Neuronal stem cell (in vitro differentiated cells): ENCODE measurements at regions not wholly inside any gene's neighbourhood (a gene's known extent, or its start where the extent isn't known, plus 50 kb on each side); places are given as distances from the start of the nearest gene placed in this dataset.

Experiments used
- DNase-seq: peaks from one replicate; pipeline ENCODE4 v3.0.0-alpha.2; 2013; ENCODE audit warnings: low spot score
- H2AFZ ChIP-seq: one replicate; pipeline ENCODE4 v1.6.1; 2013; ENCODE audit warnings: mild to moderate bottlenecking, low read length, inconsistent platforms
- H2AK5ac ChIP-seq: 2 replicates; pipeline ENCODE4 v1.6.1; 2013; ENCODE audit warnings: low read depth, mild to moderate bottlenecking, inconsistent platforms, low read length, moderate library complexity, mixed read lengths
- H2BK120ac ChIP-seq: 2 replicates; pipeline ENCODE4 v1.6.1; 2013; ENCODE audit warnings: low read depth, mild to moderate bottlenecking, inconsistent platforms, low read length, moderate library complexity, mixed read lengths
- H2BK12ac ChIP-seq: one replicate; pipeline ENCODE4 v1.6.1; 2013; ENCODE audit warnings: low read length, inconsistent platforms
- H2BK15ac ChIP-seq: 2 replicates; pipeline ENCODE4 v1.6.1; 2013; ENCODE audit warnings: mild to moderate bottlenecking, low read length, inconsistent platforms, mixed read lengths
- H2BK5ac ChIP-seq: one replicate; pipeline ENCODE4 v1.6.1; 2013; ENCODE audit warnings: inconsistent platforms, mild to moderate bottlenecking, low read length, moderate library complexity
- H3K14ac ChIP-seq: one replicate; pipeline ENCODE4 v1.6.1; 2013; ENCODE audit warnings: low read length, inconsistent platforms
- H3K18ac ChIP-seq: 2 replicates; pipeline ENCODE4 v1.6.1; 2013; ENCODE audit warnings: low read length, inconsistent platforms
- H3K23ac ChIP-seq: 2 replicates; pipeline ENCODE4 v1.6.1; 2013; ENCODE audit warnings: low read depth, mild to moderate bottlenecking, mixed read lengths, low read length, inconsistent platforms; ENCODE audit not compliant: poor library complexity
- H3K27ac ChIP-seq: replicated peaks from 3 replicates; pipeline ENCODE4 v1.5.1; 2013; ENCODE audit warnings: low read length, inconsistent platforms
- H3K27me3 ChIP-seq, 3 experiments: 2 replicates each; pipeline ENCODE4 v1.6.1; 2013; ENCODE audit warnings: low read length in 3 of 3, mild to moderate bottlenecking in 2 of 3, inconsistent platforms in 1 of 3, low read depth in 1 of 3, mixed read lengths in 1 of 3, moderate library complexity in 1 of 3; ENCODE audit not compliant: control insufficient read depth in 3 of 3, insufficient read depth in 3 of 3
- H3K36me3 ChIP-seq, 2 donors: replicated peaks in 1 of 2; 2 replicates each; pipeline ENCODE4 v1.6.1; 2013; ENCODE audit warnings: low read length in 2 of 2; ENCODE audit not compliant: control insufficient read depth in 2 of 2, insufficient read depth in 2 of 2
- H3K4ac ChIP-seq: 2 replicates; pipeline ENCODE4 v1.6.1; 2013; ENCODE audit warnings: inconsistent platforms, mild to moderate bottlenecking, low read length, moderate library complexity
- H3K4me1 ChIP-seq, 2 donors: 1 replicate in 1 of 2; 2 replicates in 1 of 2; pipeline ENCODE4 v1.6.1; 2013; ENCODE audit warnings: low read length in 2 of 2, low read depth in 1 of 2; ENCODE audit not compliant: control insufficient read depth in 2 of 2, insufficient read depth in 1 of 2
- H3K4me2 ChIP-seq: one replicate; pipeline ENCODE4 v1.6.1; 2013; ENCODE audit warnings: mild to moderate bottlenecking, low read length, inconsistent platforms; ENCODE audit not compliant: insufficient read depth, poor library complexity, severe bottlenecking
- H3K4me3 ChIP-seq, 2 donors: 2 replicates each; pipeline ENCODE4 v1.5.1; 2013; ENCODE audit warnings: low read length in 2 of 2, mild to moderate bottlenecking in 2 of 2, inconsistent platforms in 1 of 2, moderate library complexity in 1 of 2
- H3K79me1 ChIP-seq: one replicate; pipeline ENCODE4 v1.6.1; 2013; ENCODE audit warnings: low read depth, mild to moderate bottlenecking, inconsistent platforms, low read length, moderate library complexity
- H3K9ac ChIP-seq: one replicate; pipeline ENCODE4 v1.6.1; 2013; ENCODE audit warnings: mild to moderate bottlenecking, low read depth, low read length, inconsistent platforms; ENCODE audit not compliant: poor library complexity
- H3K9me3 ChIP-seq, 2 donors: replicated peaks in 1 of 2; 2 replicates each; pipeline versions ENCODE3 to v1.6.1; 2013; ENCODE audit warnings: low read length in 2 of 2, mild to moderate bottlenecking in 2 of 2, inconsistent platforms in 1 of 2, low read depth in 1 of 2, mixed read lengths in 1 of 2, moderate library complexity in 1 of 2; ENCODE audit not compliant: control insufficient read depth in 2 of 2, insufficient read depth in 1 of 2
- H4K8ac ChIP-seq: one replicate; pipeline ENCODE4 v1.6.1; 2013; ENCODE audit warnings: low read depth, mild to moderate bottlenecking, inconsistent platforms, low read length, moderate library complexity
- H4K91ac ChIP-seq: one replicate; pipeline ENCODE4 v1.6.1; 2013; ENCODE audit warnings: low read length, low read depth, mild to moderate bottlenecking, inconsistent platforms; ENCODE audit not compliant: poor library complexity
- WGBS, 2 donors: extraction: QIAGEN DNeasy Blood & Tissue Kit; methylation state at CpG; one replicate each; pipeline ENCODE4 v1.1.7; 2013; ENCODE audit warnings: missing lambda C conversion rate in 2 of 2, mixed read lengths in 1 of 2; ENCODE audit not compliant: insufficient read length in 2 of 2, insufficient replicate concordance in 1 of 2; ENCODE audit errors: extremely low coverage in 2 of 2; 5-methylcytosine and 5-hydroxymethylcytosine counted together

- no peak overlapping the region for H4K8ac ChIP-seq
- no peak for DNase-seq
- WGBS, 2 donors, result no CpG with 5 or more reads among the region's 9 CpGs
- no peaks in the 10 kb centered on the region for H3K4me1 ChIP-seq
- no peaks in the 10 kb centered on the region for H3K36me3 ChIP-seq
- H3K9me3 ChIP-seq, result peaks cover 0 to 3% of the 10 kb centered on the region in 2 donors
- H3K27me3 ChIP-seq, result peaks cover 0 to 3% (median 0%) of the 10 kb centered on the region in 3 experiments
- no peak overlapping the region for H2AFZ ChIP-seq
- no peak overlapping the region for H3K18ac ChIP-seq
- no peak overlapping the region for H2BK15ac ChIP-seq
- no peak overlapping the region for H4K91ac ChIP-seq
- no peak overlapping the region for H2BK12ac ChIP-seq
- no peak overlapping the region for H3K9ac ChIP-seq
- H3K14ac ChIP-seq, result no peak overlapping the region
- H3K4me3 ChIP-seq, result no peak overlapping the region
- no peak overlapping the region for H3K4ac ChIP-seq
- H3K4me2 ChIP-seq, result no peak overlapping the region
- no peak overlapping the region for H2BK120ac ChIP-seq
- no peak overlapping the region for H2BK5ac ChIP-seq
- no peaks in the 10 kb centered on the region for H3K79me1 ChIP-seq
- H3K27ac ChIP-seq, result no peak overlapping the region
- no peak overlapping the region for H3K23ac ChIP-seq
- no peak overlapping the region for H2AK5ac ChIP-seq
These were observed 267.3 kb downstream of the ZNF516 start for GRCh38 chr18:76227759-76228158.

GRCh38 chr18:76223403-76223802 lies 271.6 kb downstream of the ZNF516 start:
- Histone ChIP-seq H4K91ac (no peak overlapping the region), H3K9ac (no peak overlapping the region)
- WGBS, 2 donors, result no CpG with 5 or more reads among the region's 8 CpGs

GRCh38 chr18:76219023-76219422 lies 276.0 kb downstream of the ZNF516 start:
- H3K36me3 ChIP-seq, result no peaks in the 10 kb centered on the region
- H2BK120ac ChIP-seq, result no peak overlapping the region
- no peak overlapping the region for H4K91ac ChIP-seq
- no peak overlapping the region for H3K9ac ChIP-seq
- H2BK5ac ChIP-seq, result no peak overlapping the region
- no peaks in the 10 kb centered on the region for H3K4me1 ChIP-seq
- peak overlapping the region; percentile 80 for H3K18ac ChIP-seq
- no peak for DNase-seq
- H3K4ac ChIP-seq, result no peak overlapping the region
- no peak overlapping the region for H3K14ac ChIP-seq
- H2AK5ac ChIP-seq, result no peak overlapping the region
- H2AFZ ChIP-seq, result no peak overlapping the region
- H4K8ac ChIP-seq, result no peak overlapping the region
- no peaks in the 10 kb centered on the region for H3K79me1 ChIP-seq
- H2BK15ac ChIP-seq, result no peak overlapping the region
- H3K4me2 ChIP-seq, result no peak overlapping the region
- H3K4me3 ChIP-seq, result no peak overlapping the region
- H3K27ac ChIP-seq, result no peak overlapping the region
- no CpG with 5 or more reads among the region's 8 CpGs for WGBS, 2 donors
- H3K23ac ChIP-seq, result no peak overlapping the region
- no peaks in the 10 kb centered on the region for H3K9me3 ChIP-seq
- peaks cover 0 to under 1% (median 0%) of the 10 kb centered on the region in 3 experiments for H3K27me3 ChIP-seq
- H2BK12ac ChIP-seq, result no peak overlapping the region

More at GRCh38 chr18:76223403-76223802, 271.6 kb downstream of the ZNF516 start:
- Histone ChIP-seq H4K8ac (peak overlapping the region; percentile 21), H3K4me3 (no peak overlapping the region), H3K9me3 (peaks cover 0 to 3% of the 10 kb centered on the region in 2 donors), H3K27me3 (peaks cover 0 to 3% (median 0%) of the 10 kb centered on the region in 3 experiments), H2BK15ac (no peak overlapping the region), H3K4me2 (no peak overlapping the region), H2BK120ac (no peak overlapping the region), H3K18ac (no peak overlapping the region), H2AK5ac (no peak overlapping the region), H2AFZ (no peak overlapping the region), H3K27ac (no peak overlapping the region), H2BK5ac (no peak overlapping the region), H2BK12ac (no peak overlapping the region), H3K36me3 (no peaks in the 10 kb centered on the region), H3K4me1 (no peaks in the 10 kb centered on the region), H3K79me1 (no peaks in the 10 kb centered on the region), H3K14ac (no peak overlapping the region), H3K4ac (no peak overlapping the region), H3K23ac (no peak overlapping the region)
- DNase-seq, result no peak

GRCh38 chr18:76216096-76216495 lies 278.9 kb downstream of the ZNF516 start:
- Histone ChIP-seq H3K4ac (no peak overlapping the region), H3K79me1 (no peaks in the 10 kb centered on the region), H2BK12ac (no peak overlapping the region), H3K4me2 (no peak overlapping the region), H3K4me1 (peaks cover 0 to 10% of the 10 kb centered on the region in 2 donors), H3K14ac (no peak overlapping the region), H2AK5ac (no peak overlapping the region), H2BK120ac (no peak overlapping the region), H3K9ac (no peak overlapping the region), H4K8ac (no peak overlapping the region), H3K27me3 (peaks cover 0 to 5% (median 0%) of the 10 kb centered on the region in 3 experiments), H3K27ac (no peak overlapping the region), H3K9me3 (no peaks in the 10 kb centered on the region), H3K4me3 (no peak overlapping the region), H3K36me3 (no peaks in the 10 kb centered on the region), H4K91ac (no peak overlapping the region), H3K23ac (no peak overlapping the region), H2AFZ (no peak overlapping the region), H3K18ac (no peak overlapping the region), H2BK15ac (no peak overlapping the region), H2BK5ac (no peak overlapping the region)
- no CpG with 5 or more reads among the region's 1 CpG for WGBS, 2 donors
- no peak for DNase-seq
